Stimulated activated CD4-positive, alpha-beta T cell treated with anti-CD3 and anti-CD28 coated beads, Interleukin-4, amount 100 ng/mL, for 24 hours (primary cell): ENCODE measurements at regions not wholly inside any gene's neighbourhood (a gene's known extent, or its start where the extent isn't known, plus 50 kb on each side); places are given as distances from the start of the nearest gene placed in this dataset.
"Not testable (repeated sequence)": the region's sequence is repeated elsewhere in the genome, so short reads cannot be mapped to it uniquely, and the experiment has no call there.

ENCODE experiments used
- DNase-seq: peaks from one replicate; pipeline ENCODE4 v3.0.0-alpha.2; 2020

GRCh38 chr5:144013816-144014215 lies 156.6 kb downstream of the YIPF5 start:
- no peak for DNase-seq

GRCh38 chr5:144015961-144016360 lies 154.5 kb downstream of the YIPF5 start:
- no peak for DNase-seq

DNA sequence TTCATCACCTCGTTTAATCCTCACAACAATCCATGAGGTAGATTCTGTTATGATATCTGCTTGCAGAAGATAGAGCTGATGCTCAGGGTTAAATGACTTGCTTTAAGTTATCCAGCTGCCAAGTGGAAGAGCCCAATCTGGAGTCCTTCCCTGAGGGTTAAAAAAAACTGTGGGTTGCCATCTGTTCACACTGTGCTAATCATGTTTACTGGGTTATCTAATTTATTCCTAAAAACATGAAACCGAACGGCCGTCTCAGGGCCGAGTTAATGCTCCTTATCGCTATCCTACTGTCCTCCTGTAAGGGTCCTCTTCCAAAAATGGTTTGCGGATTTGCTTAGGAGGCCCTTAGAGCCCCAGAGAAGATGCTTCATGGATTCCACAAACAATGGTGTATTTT lies 153.3 kb downstream of the YIPF5 start:
- DNase-seq, result no peak

- DNase-seq, result no peak
These were observed 152.8 kb downstream of the YIPF5 start for GRCh38 chr5:144017631-144018030.

- no peak for DNase-seq
These were observed 146.4 kb downstream of the YIPF5 start for GRCh38 chr5:144024090-144024489.

- no peak for DNase-seq
These were observed 145.9 kb downstream of the YIPF5 start for GRCh38 chr5:144024545-144024944.

DNA sequence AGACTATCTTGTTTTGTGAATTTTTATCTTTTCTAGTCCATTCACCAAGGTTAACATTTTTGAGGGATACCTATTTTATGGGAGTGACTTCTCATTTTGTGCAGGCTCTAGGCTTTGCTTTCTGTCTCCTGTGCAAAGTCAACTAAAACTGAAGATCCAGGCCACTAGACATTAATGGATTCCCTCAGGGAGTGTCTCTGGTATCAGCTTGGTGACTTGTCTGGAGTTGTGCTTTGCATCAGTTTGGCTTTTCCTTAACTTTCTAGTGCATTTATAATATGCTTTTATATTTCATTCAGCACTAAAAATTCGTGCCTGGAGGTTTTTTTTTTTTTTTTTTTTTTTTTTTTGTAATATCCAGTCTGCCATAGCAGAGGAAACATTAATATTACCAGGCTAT lies 144.2 kb downstream of the YIPF5 start:
- no peak for DNase-seq

DNA sequence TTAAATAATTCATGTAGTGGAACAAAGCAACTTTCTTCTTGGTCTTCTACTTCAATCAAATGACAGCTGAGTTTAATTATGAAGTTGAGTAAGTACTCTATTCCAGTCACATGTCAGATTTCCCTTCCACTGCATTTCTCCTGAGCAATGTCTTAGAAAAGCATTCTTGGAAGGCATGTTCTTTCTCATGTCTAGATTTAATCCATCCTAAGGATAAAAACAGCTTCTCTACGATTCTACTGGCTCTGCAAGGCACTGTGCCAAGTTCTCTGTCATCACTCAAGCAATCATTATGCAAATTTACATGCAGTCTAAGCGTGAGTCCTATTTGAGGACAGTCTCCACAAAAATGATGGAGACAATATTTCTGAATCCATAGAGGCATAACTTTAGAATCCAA lies 142.4 kb downstream of the YIPF5 start:
- DNase-seq, result no peak

DNA sequence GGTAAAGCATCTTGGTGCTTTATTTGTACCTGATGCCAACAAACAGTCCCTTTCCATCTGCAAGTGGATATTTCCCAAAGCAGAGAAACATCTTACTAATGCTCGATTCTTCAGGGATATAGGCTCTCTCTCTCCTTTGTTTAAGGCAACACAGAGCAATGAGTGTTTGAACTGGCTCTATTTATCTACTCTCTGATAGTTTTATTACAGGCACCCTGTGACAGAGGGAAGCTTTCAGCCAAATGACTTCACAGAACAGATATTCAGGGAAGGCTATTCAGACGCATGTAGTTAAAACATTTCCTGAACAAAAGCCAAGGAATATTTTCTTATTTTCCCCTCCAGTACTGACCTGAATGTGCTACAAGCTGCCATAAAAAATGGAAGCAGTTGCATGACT lies 141.8 kb downstream of the YIPF5 start:
- DNase-seq, result no peak

DNA sequence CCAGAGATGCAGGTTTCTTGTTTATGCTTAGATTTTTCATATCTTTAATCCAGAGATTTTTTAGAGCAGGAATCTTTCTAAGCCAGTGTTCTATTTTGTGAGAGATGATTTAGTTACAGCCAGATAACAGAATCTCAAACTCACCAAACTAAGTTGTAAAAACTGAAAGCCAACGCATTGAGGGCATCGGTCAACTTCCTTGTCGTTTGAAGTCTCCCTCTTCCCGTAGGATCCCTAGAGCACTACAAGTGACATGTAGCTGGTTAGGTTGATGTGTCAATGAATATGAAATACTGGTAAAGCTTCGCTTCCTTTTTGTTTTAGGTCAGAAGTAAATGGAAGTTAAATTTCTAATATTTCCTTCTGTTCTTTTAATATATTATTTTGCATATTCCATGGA lies 139.6 kb downstream of the YIPF5 start:
- no peak for DNase-seq

GRCh38 chr5:144032375-144032774 lies 138.1 kb downstream of the YIPF5 start:
- DNase-seq, result no peak

- DNase-seq, result no peak
These were observed 137.0 kb downstream of the YIPF5 start for GRCh38 chr5:144033486-144033885.

DNA sequence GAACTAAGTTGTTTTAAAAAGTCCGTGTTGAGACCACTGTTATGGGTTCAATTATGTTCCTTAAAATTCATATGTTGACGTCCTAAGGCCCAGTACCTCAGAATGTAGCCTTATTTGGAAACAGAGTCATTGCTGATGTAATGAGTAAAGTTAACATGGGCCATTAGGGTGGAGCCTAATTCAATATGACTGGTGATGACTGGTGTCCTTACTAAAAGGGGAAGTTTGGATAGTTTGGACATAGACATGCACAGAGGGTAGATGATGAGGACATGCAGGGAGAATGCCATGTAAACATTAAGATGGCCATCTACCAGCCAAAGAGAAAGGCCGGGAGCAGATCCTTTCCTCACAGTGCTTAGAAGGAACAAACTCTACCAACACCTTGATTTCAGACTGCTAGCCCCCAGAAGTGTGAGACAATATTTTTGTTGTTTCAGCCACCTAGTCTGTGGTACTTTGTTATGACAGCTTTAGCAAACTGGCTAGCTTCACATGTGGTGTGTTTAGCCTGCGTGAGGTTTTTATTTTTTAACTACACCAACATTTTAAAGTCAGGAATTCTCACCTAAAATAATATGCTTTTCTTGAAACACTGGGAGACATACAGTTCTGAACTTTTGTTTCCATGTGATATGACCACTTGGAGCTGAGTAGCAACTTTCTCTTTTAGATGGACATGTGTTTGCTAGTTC lies 135.3 kb downstream of the YIPF5 start:
- DNase-seq, result no peak

GRCh38 chr5:144036476-144036875 lies 134.0 kb downstream of the YIPF5 start:
- no peak for DNase-seq

DNA sequence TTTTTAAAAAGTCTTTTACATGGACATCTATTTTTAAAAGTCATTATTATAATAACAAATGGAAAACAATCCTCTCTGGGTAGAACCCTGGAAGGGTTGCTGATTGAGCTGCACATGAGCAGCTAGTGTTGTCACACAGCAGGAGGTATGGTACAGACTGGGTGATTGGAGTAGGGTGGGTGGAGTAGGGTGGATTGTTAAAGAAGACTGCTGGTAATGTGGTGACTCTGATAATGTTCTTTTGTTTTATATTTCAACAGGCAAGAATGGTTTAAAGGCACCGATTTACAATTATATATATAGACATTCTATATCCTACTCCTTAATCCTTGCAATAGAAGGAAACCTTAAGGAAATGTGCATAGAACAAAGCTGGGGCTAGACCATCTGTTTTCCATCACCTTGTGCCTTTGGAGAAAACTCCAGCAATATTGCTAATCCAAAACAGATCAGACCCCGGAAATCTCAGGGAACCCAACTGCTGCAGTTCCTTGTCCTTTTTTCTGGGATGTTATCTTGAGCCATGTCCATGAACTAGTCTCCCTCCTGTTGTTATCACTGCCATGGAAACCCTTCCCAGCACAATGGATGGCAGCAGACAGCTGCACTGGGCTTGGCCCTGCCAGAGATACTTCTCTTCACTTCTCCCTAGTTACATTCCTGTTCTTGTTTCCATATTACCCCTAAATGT lies 129.7 kb downstream of the YIPF5 start:
- DNase-seq, result no peak

- DNase-seq, result no peak
These were observed 128.3 kb downstream of the YIPF5 start for GRCh38 chr5:144042156-144042555.

- DNase-seq, result no peak
These were observed 122.1 kb downstream of the YIPF5 start for GRCh38 chr5:144048259-144048856.

DNA sequence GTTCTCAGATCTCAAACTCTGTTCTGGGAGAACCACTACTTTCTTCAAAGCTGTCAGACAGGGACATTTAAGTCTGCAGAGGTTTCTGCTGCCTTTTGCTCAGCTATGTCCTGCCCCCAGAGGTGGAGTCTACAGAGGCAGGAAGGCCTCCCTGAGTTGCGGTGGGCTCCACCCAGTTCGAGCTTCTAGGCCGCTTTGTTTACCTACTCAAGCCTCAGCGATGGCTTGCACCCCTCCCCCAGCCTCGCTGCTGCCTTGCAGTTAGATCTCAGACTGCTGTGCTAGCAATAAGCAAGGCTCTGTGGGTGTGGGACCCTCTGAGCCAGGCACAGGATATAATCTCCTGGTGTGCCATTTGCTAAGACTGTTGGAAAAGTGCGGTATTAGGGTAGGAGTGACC lies 115.1 kb downstream of the YIPF5 start:
- not testable (repeated sequence) for DNase-seq

DNA sequence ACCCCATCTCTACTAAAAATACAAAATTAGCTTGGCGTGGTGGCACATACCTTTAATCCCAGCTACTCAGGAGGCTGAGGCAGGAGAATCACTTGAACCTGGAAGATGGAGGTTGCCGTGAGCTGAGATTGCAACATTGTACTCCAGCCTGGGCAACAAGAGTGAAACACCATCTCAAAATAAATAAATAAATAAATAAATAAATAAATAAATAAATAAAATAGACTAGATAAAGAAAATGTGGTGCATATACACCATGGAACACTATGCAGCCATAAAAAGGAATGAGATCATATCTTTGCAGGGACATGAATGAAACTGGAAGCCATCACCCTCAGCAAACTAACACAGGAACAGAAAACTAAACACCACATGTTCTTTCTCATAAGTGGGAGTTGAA lies 110.4 kb downstream of the YIPF5 start:
- not testable (repeated sequence) for DNase-seq

DNA sequence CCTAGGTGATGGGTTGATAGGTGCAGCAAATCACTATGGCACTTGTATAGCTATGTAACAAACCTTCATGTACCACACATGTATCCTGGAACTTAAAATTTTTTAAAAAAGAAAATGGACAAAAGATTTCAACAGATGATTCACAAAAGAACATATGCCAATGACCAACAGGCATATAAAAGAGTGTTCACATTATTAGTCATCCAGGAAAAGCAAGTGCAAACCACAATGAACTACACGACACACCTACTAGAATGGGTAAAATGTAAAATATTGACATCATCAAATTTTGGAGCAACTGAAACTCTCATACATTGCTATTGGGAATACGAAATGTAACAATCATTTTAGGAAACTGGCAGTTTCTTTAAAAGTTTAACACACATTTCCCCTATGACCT lies 109.9 kb downstream of the YIPF5 start:
- no peak for DNase-seq

- DNase-seq, result no peak
These were observed 104.7 kb downstream of the YIPF5 start for GRCh38 chr5:144065786-144066185.

- DNase-seq, result no peak
These were observed 97.9 kb downstream of the YIPF5 start for GRCh38 chr5:144072518-144072927.

DNA sequence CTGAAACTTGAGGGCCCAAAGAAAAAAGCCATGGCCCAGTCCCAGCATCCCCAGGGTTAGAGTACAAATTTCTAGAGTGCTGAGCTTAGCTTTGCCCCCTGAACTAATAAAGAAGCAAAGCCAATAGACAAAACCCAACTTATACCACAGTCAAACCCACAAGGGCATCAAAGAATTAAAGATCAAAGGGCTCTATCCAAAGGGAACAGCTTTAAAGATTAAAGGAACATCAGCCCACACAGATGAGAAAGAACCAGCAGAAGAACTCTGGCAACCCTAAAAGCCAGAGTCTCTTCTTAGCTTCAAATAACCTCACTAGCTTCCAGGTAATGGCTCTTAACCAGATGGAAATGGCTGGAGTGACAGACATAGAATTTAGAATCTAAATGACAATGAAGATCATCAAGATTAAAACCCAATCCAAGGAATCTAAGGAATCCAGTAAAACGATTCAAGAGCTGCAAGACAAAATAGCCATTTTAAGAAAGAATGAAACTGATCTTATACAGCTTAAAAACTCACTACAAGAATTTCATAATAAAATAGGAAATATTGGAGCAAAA lies 93.9 kb downstream of the YIPF5 start:
- DNase-seq, result no peak

- DNase-seq, result no peak
These were observed 87.3 kb downstream of the YIPF5 start for GRCh38 chr5:144083185-144083584.
